Activated CD8-positive, alpha-beta memory T cell treated with anti-CD3 and anti-CD28 coated beads for 4 hours (primary cell): ENCODE measurements at regions not wholly inside any gene's neighbourhood (a gene's known extent, or its start where the extent isn't known, plus 50 kb on each side); places are given as distances from the start of the nearest gene placed in this dataset.

ENCODE experiments used
- DNase-seq, 2 donors: peaks; one replicate each; pipeline ENCODE4 v3.0.0-alpha.2; 2020; ENCODE audit warnings: low read depth in 2 of 2

- no peak for DNase-seq
Observed at GRCh38 chr5:99911971-99912370, 623.2 kb upstream of the FAM174A start.

- no peak for DNase-seq
Observed at GRCh38 chr5:99906776-99907175, 628.4 kb upstream of the FAM174A start.

GRCh38 chr5:99901972-99902371 lies 633.2 kb upstream of the FAM174A start:
- DNase-seq = no peak

- no peak for DNase-seq
Observed at GRCh38 chr5:99900302-99900852, 634.8 kb upstream of the FAM174A start.

GRCh38 chr5:99879791-99880511 lies 655.2 kb upstream of the FAM174A start:
- DNase-seq = no peak

- no peak for DNase-seq
Observed at GRCh38 chr5:99878830-99879229, 656.3 kb upstream of the FAM174A start.

- no peak for DNase-seq
Observed at GRCh38 chr5:99866740-99867139, 668.4 kb upstream of the FAM174A start.

- DNase-seq = no peak
Observed at GRCh38 chr5:99865159-99865558, 670.0 kb upstream of the FAM174A start.

GRCh38 chr5:99835791-99836190 lies 699.4 kb upstream of the FAM174A start:
- DNase-seq = no peak

- DNase-seq = no peak
Observed at GRCh38 chr5:99827136-99827535, 708.0 kb upstream of the FAM174A start.

GRCh38 chr5:99817796-99818195 lies 717.4 kb upstream of the FAM174A start:
- no peak for DNase-seq

GRCh38 chr5:99814321-99815063 lies 720.7 kb upstream of the FAM174A start:
- DNase-seq = no peak

GRCh38 chr5:99808657-99809230 lies 726.4 kb upstream of the FAM174A start:
- no peak for DNase-seq

GRCh38 chr5:99807346-99807745 lies 727.8 kb upstream of the FAM174A start:
- DNase-seq = no peak

GRCh38 chr5:99795031-99795430 lies 740.1 kb upstream of the FAM174A start:
- no peak for DNase-seq

- DNase-seq = no peak
Observed at GRCh38 chr5:99788482-99788881, 746.7 kb upstream of the FAM174A start.

- no peak for DNase-seq
Observed at GRCh38 chr5:99775189-99775588, 760.0 kb upstream of the FAM174A start.

GRCh38 chr5:99773290-99773689 lies 761.9 kb upstream of the FAM174A start:
- DNase-seq = no peak

- DNase-seq = no peak
Observed at GRCh38 chr5:99771296-99771695, 763.9 kb upstream of the FAM174A start.

- DNase-seq = no peak
Observed at GRCh38 chr5:99765011-99765410, 770.2 kb upstream of the FAM174A start.

- DNase-seq = no peak
Observed at GRCh38 chr5:99763021-99763774, 772.0 kb upstream of the FAM174A start.

GRCh38 chr5:99747342-99747741 lies 787.8 kb upstream of the FAM174A start:
- DNase-seq = no peak
